H9 (cell line): ENCODE measurements at regions not wholly inside any gene's neighbourhood (a gene's known extent, or its start where the extent isn't known, plus 50 kb on each side); places are given as distances from the start of the nearest gene placed in this dataset.

Experiments used
- DNase-seq: peaks from one replicate; pipeline ENCODE4 v3.0.0-alpha.2; 2017
- H2AFZ ChIP-seq: one replicate; pipeline ENCODE4 v1.6.1; 2013; ENCODE audit warnings: mild to moderate bottlenecking, low read length, control low read depth, moderate library complexity
- H2AK5ac ChIP-seq: 2 replicates; pipeline ENCODE4 v1.6.1; 2013; ENCODE audit warnings: low read length, control low read depth, mixed read lengths; ENCODE audit not compliant: insufficient read length
- H2BK120ac ChIP-seq: one replicate; pipeline ENCODE4 v1.6.1; 2013; ENCODE audit warnings: low read depth, mild to moderate bottlenecking, low read length, control low read depth, inconsistent platforms; ENCODE audit not compliant: poor library complexity, severe bottlenecking
- H2BK12ac ChIP-seq: 2 replicates; pipeline ENCODE4 v1.6.1; 2013; ENCODE audit warnings: low read length, control low read depth, mixed read lengths, low read depth; ENCODE audit not compliant: insufficient read length
- H2BK15ac ChIP-seq: 2 replicates; pipeline ENCODE4 v1.6.1; 2013; ENCODE audit warnings: low read depth, low read length, control low read depth
- H2BK20ac ChIP-seq: one replicate; pipeline ENCODE4 v1.6.1; 2013; ENCODE audit warnings: low read depth, mild to moderate bottlenecking, low read length, control low read depth, inconsistent platforms; ENCODE audit not compliant: poor library complexity, severe bottlenecking
- H2BK5ac ChIP-seq: 2 replicates; pipeline ENCODE4 v1.6.1; 2013; ENCODE audit warnings: low read length, control low read depth, mixed read lengths; ENCODE audit not compliant: insufficient read length
- H3K14ac ChIP-seq: 2 replicates; pipeline ENCODE4 v1.6.1; 2013; ENCODE audit warnings: low read length, control low read depth; ENCODE audit not compliant: insufficient read depth
- H3K18ac ChIP-seq: 2 replicates; pipeline ENCODE4 v1.6.1; 2013; ENCODE audit warnings: low read depth, mild to moderate bottlenecking, mixed read lengths, low read length, control low read depth; ENCODE audit not compliant: insufficient read length
- H3K23ac ChIP-seq: 2 replicates; pipeline ENCODE4 v1.6.1; 2013; ENCODE audit warnings: low read length, control low read depth, mixed read lengths, low read depth; ENCODE audit not compliant: insufficient read length
- H3K23me2 ChIP-seq: 2 replicates; pipeline ENCODE4 v1.6.1; 2013; ENCODE audit warnings: low read depth, mild to moderate bottlenecking, mixed read lengths, low read length, control low read depth; ENCODE audit not compliant: insufficient read length, poor library complexity, severe bottlenecking
- H3K27ac ChIP-seq: 2 replicates; pipeline ENCODE4 v1.5.1; 2013; ENCODE audit warnings: low read length, control low read depth, mixed read lengths, low read depth; ENCODE audit not compliant: insufficient read length
- H3K27me3 ChIP-seq: 2 replicates; pipeline ENCODE4 v1.6.1; 2013; ENCODE audit warnings: low read length, control low read depth, inconsistent platforms; ENCODE audit not compliant: insufficient read depth
- H3K4ac ChIP-seq: 2 replicates; pipeline ENCODE4 v1.6.1; 2013; ENCODE audit warnings: low read depth, mild to moderate bottlenecking, control low read depth, inconsistent platforms, low read length, moderate library complexity
- H3K4me1 ChIP-seq: 2 replicates; pipeline ENCODE4 v1.6.1; 2013; ENCODE audit warnings: low read length, control low read depth, inconsistent platforms; ENCODE audit not compliant: insufficient read depth
- H3K4me2 ChIP-seq: 2 replicates; pipeline ENCODE4 v1.6.1; 2013; ENCODE audit warnings: low read length, control low read depth, mixed read lengths; ENCODE audit not compliant: insufficient read length, insufficient read depth
- H3K56ac ChIP-seq: 2 replicates; pipeline ENCODE4 v1.6.1; 2013; ENCODE audit warnings: low read depth, mild to moderate bottlenecking, mixed read lengths, low read length, control low read depth; ENCODE audit not compliant: insufficient read length
- H3K79me1 ChIP-seq: 2 replicates; pipeline ENCODE4 v1.6.1; 2013; ENCODE audit warnings: low read depth, mild to moderate bottlenecking, moderate library complexity, low read length, control low read depth, inconsistent platforms; ENCODE audit not compliant: insufficient read depth, poor library complexity, severe bottlenecking
- H3K79me2 ChIP-seq: 2 replicates; pipeline ENCODE4 v1.6.1; 2013; ENCODE audit warnings: low read length, control low read depth, inconsistent platforms; ENCODE audit not compliant: insufficient read depth
- H3K9ac ChIP-seq: 2 replicates; pipeline ENCODE4 v1.6.1; 2013; ENCODE audit warnings: low read length, control low read depth, mixed read lengths; ENCODE audit not compliant: insufficient read length; ENCODE audit errors: extremely low read depth
- H3K9me3 ChIP-seq: one replicate; pipeline ENCODE4 v1.6.1; 2013; ENCODE audit warnings: low read depth, low read length, inconsistent platforms; ENCODE audit not compliant: control insufficient read depth
- H3T11ph ChIP-seq: one replicate; pipeline ENCODE4 v1.6.1; 2013; ENCODE audit warnings: mild to moderate bottlenecking, low read length, control low read depth, inconsistent platforms
- H4K20me1 ChIP-seq: one replicate; pipeline ENCODE4 v1.6.1; 2013; ENCODE audit not compliant: control insufficient read depth, insufficient read length, insufficient read depth
- H4K5ac ChIP-seq: 2 replicates; pipeline ENCODE4 v1.6.1; 2013; ENCODE audit warnings: low read depth, mild to moderate bottlenecking, mixed read lengths, low read length, control low read depth; ENCODE audit not compliant: insufficient read length
- H4K8ac ChIP-seq: replicated peaks from 2 replicates; pipeline ENCODE4 v1.6.1; 2013; ENCODE audit warnings: low read length, control low read depth, mixed read lengths, low read depth; ENCODE audit not compliant: insufficient read length
- H4K91ac ChIP-seq: 2 replicates; pipeline ENCODE4 v1.6.1; 2013; ENCODE audit warnings: low read depth, mild to moderate bottlenecking, moderate library complexity, mixed read lengths, low read length, control low read depth; ENCODE audit not compliant: insufficient read length
- H3K27ac Mint-ChIP-seq, 3 experiments: 2 replicates in 2 of 3; 3 replicates in 1 of 3; pipeline ENCODE4 v1.8.0; 2020 to 2021; ENCODE audit warnings: mixed read lengths in 3 of 3, mild to moderate bottlenecking in 1 of 3, moderate library complexity in 1 of 3
- H3K27me3 Mint-ChIP-seq: 2 replicates; pipeline ENCODE4 v1.8.0; 2021; ENCODE audit warnings: low read depth, mild to moderate bottlenecking, moderate library complexity, mixed read lengths
- H3K36me3 Mint-ChIP-seq, 3 experiments: 2 replicates in 2 of 3; 3 replicates in 1 of 3; pipeline ENCODE4 v1.8.0; 2020 to 2021; ENCODE audit warnings: low read depth in 3 of 3, mixed read lengths in 3 of 3; ENCODE audit not compliant: insufficient read depth in 1 of 3
- H3K4me1 Mint-ChIP-seq, 2 experiments: 2 replicates each; pipeline ENCODE4 v1.8.0; 2020; ENCODE audit warnings: mixed read lengths in 2 of 2
- H3K4me3 Mint-ChIP-seq, 2 experiments: 2 replicates in 1 of 2; 3 replicates in 1 of 2; pipeline ENCODE4 v1.8.0; 2020 to 2021; ENCODE audit warnings: mild to moderate bottlenecking in 2 of 2, mixed read lengths in 2 of 2, moderate library complexity in 1 of 2
- H3K9me3 Mint-ChIP-seq, 2 experiments: 2 replicates in 1 of 2; 3 replicates in 1 of 2; pipeline ENCODE4 v1.8.0; 2020; ENCODE audit warnings: mild to moderate bottlenecking in 2 of 2, mixed read lengths in 2 of 2, moderate library complexity in 1 of 2
- CTCF ChIP-seq: fragments of 200-600 bp; sonication (generic); conservative IDR thresholded peaks from 3 replicates; pipeline ENCODE4 v1.8.0; 2021; ENCODE audit warnings: antibody characterized with exemption, mild to moderate bottlenecking
- WGBS: extraction: QIAGEN DNeasy Blood & Tissue Kit; methylation state at CpG from one replicate; pipeline ENCODE4 v1.1.7; 2013; ENCODE audit warnings: missing lambda C conversion rate, low lambda C conversion rate, mixed read lengths; ENCODE audit not compliant: insufficient read length; ENCODE audit errors: extremely low coverage; 5-methylcytosine and 5-hydroxymethylcytosine counted together

GRCh38 chr14:99078426-99078825 is 193.6 kb downstream of the BCL11B start:
- no peak overlapping the region for H2AFZ ChIP-seq
- H3K23me2 ChIP-seq = no peaks in the 10 kb centered on the region

More at GRCh38 chr14:99078426-99078825, 193.6 kb downstream of the BCL11B start:
- H3K4me3 Mint-ChIP-seq = no peak overlapping the region
- H3K4me1 Mint-ChIP-seq = no peaks in the 10 kb centered on the region
- no CpG with 5 or more reads among the region's 7 CpGs for WGBS
- Histone ChIP-seq H3K79me2 (no peaks in the 10 kb centered on the region), H3K4me1 (no peaks in the 10 kb centered on the region; the same call in 1 of the 2 replicates), H3K27ac (no peak overlapping the region), H4K8ac (no peak overlapping the region), H2BK120ac (no peak overlapping the region), H2BK15ac (no peak overlapping the region), H3K18ac (no peak overlapping the region), H3T11ph (no peak overlapping the region), H4K20me1 (no peaks in the 10 kb centered on the region), H2BK20ac (no peak overlapping the region), H3K27me3 (no peaks in the 10 kb centered on the region), H3K4me2 (no peak overlapping the region), H2AK5ac (no peak overlapping the region), H4K91ac (no peak overlapping the region), H3K79me1 (no peaks in the 10 kb centered on the region), H2BK5ac (no peak overlapping the region), H2BK12ac (no peak overlapping the region), H3K14ac (no peak overlapping the region), H3K4ac (no peak overlapping the region), H3K56ac (no peak overlapping the region), H4K5ac (no peak overlapping the region), H3K9me3 (no peaks in the 10 kb centered on the region), H3K23ac (no peak overlapping the region), H3K9ac (no peak overlapping the region)
- no peak for TF ChIP-seq CTCF
- H3K27ac Mint-ChIP-seq = no peak overlapping the region; a peak in 1 of 7 replicates
- no peaks in the 10 kb centered on the region for H3K36me3 Mint-ChIP-seq
- H3K9me3 Mint-ChIP-seq = peaks cover 0 to 15% of the 10 kb centered on the region in 2 experiments; a peak in 4 of 5 replicates
- DNase-seq = peak; percentile 13
- H3K27me3 Mint-ChIP-seq = no peaks in the 10 kb centered on the region
